ENCODE measurements at regions not wholly inside any gene's neighbourhood (a gene's known extent, or its start where the extent isn't known, plus 50 kb on each side); places are given as distances from the start of the nearest gene placed in this dataset.
A peak's percentile ranks its signal among the peaks of the same experiment; 100 is the strongest.

DNA sequence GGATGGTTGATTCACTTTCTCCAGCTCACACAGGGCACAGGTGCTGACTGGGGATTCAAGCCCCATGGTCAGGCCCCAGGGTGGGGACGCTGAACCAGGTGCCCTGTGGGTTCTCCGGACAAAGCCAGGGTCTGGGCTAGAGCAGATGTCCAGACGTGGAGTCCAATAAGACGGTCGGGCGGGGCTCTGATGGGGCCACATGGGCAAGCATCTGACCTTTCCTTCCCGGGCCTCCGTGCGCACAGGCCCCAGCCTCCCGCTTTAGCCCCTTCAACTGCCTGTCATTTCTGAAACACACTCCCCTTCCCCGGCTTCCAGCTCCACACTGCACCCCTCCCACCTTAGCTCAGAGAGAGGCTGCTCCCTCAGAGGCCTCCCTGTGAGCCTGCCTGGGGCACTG lies 153.0 kb upstream of the PPP2R2D start:
- no peak for TF ChIP-seq CTCF (IDR thresholded peaks at IDR 0.05)
- H3K4me3 ChIP-seq = no peak overlapping the region
- peaks cover 0 to 40% (median 11%) of the 10 kb centered on the region in 3 donors for H3K27me3 ChIP-seq (ENCODE audit: insufficient read depth in 3 of 3, low read length in 2 of 3)
- ATAC-seq = no peak
- no peaks in the 10 kb centered on the region for H3K4me1 ChIP-seq
- H3K27ac ChIP-seq = no peak overlapping the region
- no peaks in the 10 kb centered on the region for H3K9me3 ChIP-seq
- intact Hi-C loops (cut with DNase I) = no loop called here
- no peaks in the 10 kb centered on the region for H3K36me3 ChIP-seq (ENCODE audit: insufficient read depth in 1 of 2, low read depth in 1 of 2)
- 90 to 97% (median 92%) methylated on average over 11 of the region's 11 CpGs for WGBS, 3 donors
- DNase-seq = peak in 1 of 2 donors; percentile 47

DNA sequence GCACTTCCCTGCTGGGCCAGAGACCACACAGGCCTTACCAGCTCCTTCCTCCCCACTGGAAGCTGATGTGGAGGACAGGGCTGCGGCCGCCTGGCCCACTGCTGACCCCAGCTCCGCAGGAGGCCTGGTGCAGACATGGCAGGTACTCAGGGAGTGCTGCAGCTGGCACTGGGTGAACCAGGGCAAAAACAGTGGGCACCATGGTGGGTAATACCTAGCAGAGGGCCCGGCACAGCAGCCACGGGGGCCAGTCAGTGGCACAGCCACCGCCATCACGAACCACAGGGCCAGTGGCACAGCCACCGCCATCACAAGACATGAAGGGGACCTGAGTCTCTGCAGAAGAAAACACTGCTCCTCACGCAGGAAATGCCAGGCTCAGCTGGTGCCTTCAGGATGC lies 152.6 kb upstream of the PPP2R2D start:
- no peak for ATAC-seq
- Histone ChIP-seq H3K36me3 (ENCODE audit: insufficient read depth in 1 of 2, low read depth in 1 of 2) (no peaks in the 10 kb centered on the region), H3K4me1 (no peaks in the 10 kb centered on the region), H3K27me3 (ENCODE audit: insufficient read depth in 3 of 3, low read length in 2 of 3) (peaks cover 0 to 38% (median 11%) of the 10 kb centered on the region in 3 donors), H3K9me3 (no peaks in the 10 kb centered on the region), H3K27ac (no peak overlapping the region), H3K4me3 (no peak overlapping the region)
- TF ChIP-seq CTCF (IDR thresholded peaks at IDR 0.05) = no peak
- DNase-seq = peak in 1 of 2 donors; percentile 26
- WGBS, 3 donors = 86 to 92% (median 88%) methylated on average over 9 of the region's 9 CpGs
- intact Hi-C loops (cut with DNase I) = no loop called here

GRCh38 chr10:131748831-131749766 lies 151.7 kb upstream of the PPP2R2D start:
- Histone ChIP-seq H3K36me3 (ENCODE audit: insufficient read depth in 1 of 2, low read depth in 1 of 2) (no peaks in the 10 kb centered on the region), H3K4me3 (no peak overlapping the region), H3K27me3 (ENCODE audit: insufficient read depth in 3 of 3, low read length in 2 of 3) (peaks cover 0 to 30% (median 7%) of the 10 kb centered on the region in 3 donors), H3K4me1 (no peaks in the 10 kb centered on the region), H3K9me3 (no peaks in the 10 kb centered on the region), H3K27ac (no peak overlapping the region)
- no peak for TF ChIP-seq CTCF (IDR thresholded peaks at IDR 0.05)
- intact Hi-C loops (cut with DNase I) = no loop called here
- peak in 1 of 2 donors; percentile 47 for DNase-seq
- no peak for ATAC-seq
- WGBS, 3 donors = 41 to 46% (median 45%) methylated on average over 39 to 40 of the region's 40 CpGs

- H3K4me1 ChIP-seq = no peaks in the 10 kb centered on the region
- H3K9me3 ChIP-seq = no peaks in the 10 kb centered on the region
- H3K27ac ChIP-seq = no peak overlapping the region
- TF ChIP-seq CTCF (IDR thresholded peaks at IDR 0.05) = no peak
- peaks cover 0 to 26% (median 4%) of the 10 kb centered on the region in 3 donors for H3K27me3 ChIP-seq (ENCODE audit: insufficient read depth in 3 of 3, low read length in 2 of 3)
- no peak overlapping the region for H3K4me3 ChIP-seq
- H3K36me3 ChIP-seq (ENCODE audit: insufficient read depth in 1 of 2, low read depth in 1 of 2) = no peaks in the 10 kb centered on the region
- peak in 1 of 2 donors; percentile 25 for DNase-seq
- WGBS, 3 donors = 34 to 44% (median 38%) methylated on average over 8 of the region's 8 CpGs
- ATAC-seq = no peak
- intact Hi-C loops (cut with DNase I) = no loop called here
Measured at GRCh38 chr10:131749767-131750142, 151.1 kb upstream of the PPP2R2D start.
